ENCODE measurements at regions not wholly inside any gene's neighbourhood (a gene's known extent, or its start where the extent isn't known, plus 50 kb on each side); places are given as distances from the start of the nearest gene placed in this dataset.
A peak's percentile ranks its signal among the peaks of the same experiment; 100 is the strongest.

DNA sequence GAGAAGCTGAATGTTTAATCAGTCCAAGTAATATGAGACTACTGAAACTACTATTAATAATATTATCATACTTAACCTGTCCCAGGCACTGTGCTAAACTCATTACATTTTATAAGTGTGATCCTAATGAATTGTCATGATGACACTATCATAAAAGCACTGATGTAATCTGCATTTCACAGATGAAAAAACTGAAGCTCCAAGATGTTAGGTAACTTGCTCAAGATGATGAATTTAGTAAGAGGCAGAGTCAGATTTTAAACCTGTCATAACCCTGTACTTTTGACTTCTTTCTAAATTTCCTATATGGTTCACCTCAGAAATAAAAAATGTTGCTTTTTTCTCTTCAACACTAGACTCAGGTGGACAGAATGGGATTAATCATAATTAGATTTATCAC, 237.6 kb downstream of the ALDH8A1 start:
- H3K27me3 Mint-ChIP-seq (ENCODE audit: insufficient read depth, unreplicated experiment), result no peaks in the 10 kb centered on the region
- DNase-seq, result no peak
- H3K27me3 ChIP-seq (replicated peaks; ENCODE audit: control insufficient read depth, insufficient read depth, low read length), result no peaks in the 10 kb centered on the region
- peaks cover 9% of the 10 kb centered on the region for H3K9me3 Mint-ChIP-seq (ENCODE audit: unreplicated experiment)
- H3K4me3 ChIP-seq (ENCODE audit: low read depth, low read length), result no peak overlapping the region
- BruUV-seq (replicated peaks), result no TSS peak
- POLR2A ChIA-PET, result no interaction called here
- intact Hi-C loops (cut with micrococcal nuclease; ENCODE audit: unreplicated experiment), result no loop called here
- H3K4me1 Mint-ChIP-seq (ENCODE audit: low read depth, unreplicated experiment), result peaks cover 2% of the 10 kb centered on the region
- H3K9me3 ChIP-seq, result no peaks in the 10 kb centered on the region
- no peaks in the 10 kb centered on the region for H3K36me3 Mint-ChIP-seq (ENCODE audit: insufficient read depth, unreplicated experiment)
- CTCF ChIA-PET, result no interaction called here
- H3K4me1 ChIP-seq, result peaks cover 10% of the 10 kb centered on the region
- TF ChIP-seq, protein P1, sequence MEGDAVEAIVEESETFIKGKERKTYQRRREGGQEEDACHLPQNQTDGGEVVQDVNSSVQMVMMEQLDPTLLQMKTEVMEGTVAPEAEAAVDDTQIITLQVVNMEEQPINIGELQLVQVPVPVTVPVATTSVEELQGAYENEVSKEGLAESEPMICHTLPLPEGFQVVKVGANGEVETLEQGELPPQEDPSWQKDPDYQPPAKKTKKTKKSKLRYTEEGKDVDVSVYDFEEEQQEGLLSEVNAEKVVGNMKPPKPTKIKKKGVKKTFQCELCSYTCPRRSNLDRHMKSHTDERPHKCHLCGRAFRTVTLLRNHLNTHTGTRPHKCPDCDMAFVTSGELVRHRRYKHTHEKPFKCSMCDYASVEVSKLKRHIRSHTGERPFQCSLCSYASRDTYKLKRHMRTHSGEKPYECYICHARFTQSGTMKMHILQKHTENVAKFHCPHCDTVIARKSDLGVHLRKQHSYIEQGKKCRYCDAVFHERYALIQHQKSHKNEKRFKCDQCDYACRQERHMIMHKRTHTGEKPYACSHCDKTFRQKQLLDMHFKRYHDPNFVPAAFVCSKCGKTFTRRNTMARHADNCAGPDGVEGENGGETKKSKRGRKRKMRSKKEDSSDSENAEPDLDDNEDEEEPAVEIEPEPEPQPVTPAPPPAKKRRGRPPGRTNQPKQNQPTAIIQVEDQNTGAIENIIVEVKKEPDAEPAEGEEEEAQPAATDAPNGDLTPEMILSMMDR (IDR thresholded peaks at IDR 0.05; ENCODE audit: insufficient read depth in 1 of 2, low read depth in 1 of 2, low read length in 1 of 2, severe bottlenecking in 1 of 2, unreplicated experiment in 1 of 2), result no peak
- no peak overlapping the region for H3K27ac Mint-ChIP-seq (ENCODE audit: unreplicated experiment)
- no peak overlapping the region for H3K4me3 Mint-ChIP-seq (ENCODE audit: unreplicated experiment)
- H3K36me3 ChIP-seq (ENCODE audit: control insufficient read depth, insufficient read depth, low read length), result no peaks in the 10 kb centered on the region

DNA sequence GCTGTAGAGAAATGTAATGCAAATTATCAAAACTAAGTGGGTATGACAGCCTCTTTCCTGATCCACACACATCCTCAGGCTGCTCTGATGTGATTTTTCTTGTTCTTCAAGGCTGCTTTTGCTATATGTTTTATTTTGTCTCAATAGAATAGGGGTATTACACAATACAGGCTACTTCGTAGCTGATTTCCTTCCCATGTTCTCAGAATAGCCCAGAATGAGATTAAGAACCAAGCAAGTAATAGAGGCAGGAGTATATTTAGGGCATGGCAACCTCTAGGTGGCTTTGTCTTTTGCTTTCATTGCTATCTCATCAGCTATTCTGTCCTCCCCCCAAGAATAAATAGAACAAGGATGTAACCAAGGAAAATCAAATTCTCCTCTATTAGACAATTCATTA, 241.8 kb downstream of the ALDH8A1 start:
- ChIA-PET POLR2A (no interaction called here), CTCF (no interaction called here)
- Histone ChIP-seq H3K4me3 (ENCODE audit: low read depth, low read length) (no peak overlapping the region), H3K36me3 (ENCODE audit: control insufficient read depth, insufficient read depth, low read length) (no peaks in the 10 kb centered on the region), H3K27me3 (replicated peaks; ENCODE audit: control insufficient read depth, insufficient read depth, low read length) (no peaks in the 10 kb centered on the region), H3K9me3 (no peaks in the 10 kb centered on the region), H3K4me1 (peaks cover 30% of the 10 kb centered on the region)
- Mint-ChIP-seq H3K27ac (ENCODE audit: unreplicated experiment) (peak overlapping the region; percentile 80), H3K27me3 (ENCODE audit: insufficient read depth, unreplicated experiment) (no peaks in the 10 kb centered on the region), H3K4me3 (ENCODE audit: unreplicated experiment) (no peak overlapping the region), H3K9me3 (ENCODE audit: unreplicated experiment) (peaks cover 9% of the 10 kb centered on the region), H3K36me3 (ENCODE audit: insufficient read depth, unreplicated experiment) (no peaks in the 10 kb centered on the region), H3K4me1 (ENCODE audit: low read depth, unreplicated experiment) (peaks cover 18% of the 10 kb centered on the region)
- TF ChIP-seq, protein P1 (IDR thresholded peaks at IDR 0.05; ENCODE audit: insufficient read depth in 1 of 2, low read depth in 1 of 2, low read length in 1 of 2, severe bottlenecking in 1 of 2, unreplicated experiment in 1 of 2), result no peak
- intact Hi-C loops (cut with micrococcal nuclease; ENCODE audit: unreplicated experiment), result no loop called here
- BruUV-seq (replicated peaks), result no TSS peak
- no peak for DNase-seq

DNA sequence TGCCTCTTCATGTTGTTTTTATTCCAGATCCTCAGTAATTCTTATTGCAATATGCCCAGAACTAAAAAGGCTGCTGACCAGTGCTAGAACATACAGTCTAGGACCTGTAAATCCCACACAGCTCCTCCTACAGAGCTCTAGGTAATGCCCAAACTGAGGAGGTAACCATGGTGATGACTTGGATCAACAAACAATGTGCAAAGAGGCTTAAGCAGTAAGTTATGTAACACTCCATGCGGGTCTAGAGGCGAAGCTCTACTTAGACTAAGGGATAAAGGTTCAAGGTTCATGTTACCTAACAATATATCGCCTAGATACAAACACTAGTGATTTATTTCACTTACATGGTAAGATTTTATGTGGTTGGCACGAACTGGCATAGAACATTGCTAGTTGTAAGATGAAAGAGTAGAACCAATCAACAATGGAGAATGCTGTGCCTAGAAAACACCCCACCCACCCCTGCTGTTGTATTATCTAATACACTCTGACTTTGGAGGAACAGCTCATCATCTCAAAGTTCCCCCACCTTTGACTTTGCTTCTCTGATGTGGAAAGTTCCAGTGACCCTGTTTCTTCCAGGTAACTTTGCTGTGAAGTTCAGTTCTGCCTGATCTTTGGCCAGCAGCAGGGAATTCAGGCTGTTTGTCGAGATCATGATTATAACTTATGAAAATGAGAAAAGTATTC, 242.4 kb downstream of the ALDH8A1 start:
- CTCF ChIA-PET, result interaction anchor here (0.5 to 1.1 kb wide), 4 partner anchors 16 to 175 kb away, joined by 3 read pairs; no protein-coding TSS in a partner anchor
- Mint-ChIP-seq H3K27ac (ENCODE audit: unreplicated experiment) (peak overlapping the region; percentile 80), H3K4me1 (ENCODE audit: low read depth, unreplicated experiment) (peaks cover 18% of the 10 kb centered on the region), H3K4me3 (ENCODE audit: unreplicated experiment) (peak overlapping the region; percentile 28), H3K27me3 (ENCODE audit: insufficient read depth, unreplicated experiment) (no peaks in the 10 kb centered on the region), H3K9me3 (ENCODE audit: unreplicated experiment) (peaks cover 9% of the 10 kb centered on the region), H3K36me3 (ENCODE audit: insufficient read depth, unreplicated experiment) (no peaks in the 10 kb centered on the region)
- no peaks in the 10 kb centered on the region for H3K36me3 ChIP-seq (ENCODE audit: control insufficient read depth, insufficient read depth, low read length)
- peak; percentile 85 to 88 for DNase-seq
- intact Hi-C loops (cut with micrococcal nuclease; ENCODE audit: unreplicated experiment), result loop anchor here (1.0 to 2.0 kb wide), 2 partner anchors 29 to 49 kb away; no protein-coding TSS in a partner anchor
- POLR2A ChIA-PET, result no interaction called here
- no peak overlapping the region for H3K4me3 ChIP-seq (ENCODE audit: low read depth, low read length)
- H3K27me3 ChIP-seq (replicated peaks; ENCODE audit: control insufficient read depth, insufficient read depth, low read length), result no peaks in the 10 kb centered on the region
- H3K4me1 ChIP-seq, result peaks cover 30% of the 10 kb centered on the region
- TF ChIP-seq, protein P1 (IDR thresholded peaks at IDR 0.05; ENCODE audit: insufficient read depth in 1 of 2, low read depth in 1 of 2, low read length in 1 of 2, severe bottlenecking in 1 of 2, unreplicated experiment in 1 of 2), result no peak
- no TSS peak for BruUV-seq (replicated peaks)
- H3K9me3 ChIP-seq, result no peaks in the 10 kb centered on the region

All from Caco-2 (cell line).